ENCODE measurements at regions not wholly inside any gene's neighbourhood (a gene's known extent, or its start where the extent isn't known, plus 50 kb on each side); places are given as distances from the start of the nearest gene placed in this dataset.

GRCh38 chr12:60052483-60052882 is 456.7 kb downstream of the SLC16A7 start:
- ATAC-seq (no peak), DNase-seq (ENCODE audit: low spot score) (no peak)
- POLR2A ChIA-PET: no interaction called here
- TF ChIP-seq NR1H2 (CRISPR knock-in tag; IDR thresholded peaks at IDR 0.05) (no peak), ZNF232 (CRISPR knock-in tag; IDR thresholded peaks at IDR 0.05) (no peak)
- Mint-ChIP-seq H3K4me1 (no peaks in the 10 kb centered on the region), H3K27ac (no peak overlapping the region), H3K36me3 (no peaks in the 10 kb centered on the region), H3K4me3 (no peak overlapping the region), H3K27me3 (ENCODE audit: low read depth) (no peaks in the 10 kb centered on the region), H3K9me3 (peaks cover 5% of the 10 kb centered on the region; the same call in 1 of the 2 replicates)
- CTCF ChIA-PET: no interaction called here

- H3K27ac Mint-ChIP-seq: no peak overlapping the region
- H3K27me3 Mint-ChIP-seq (ENCODE audit: low read depth): no peaks in the 10 kb centered on the region
- ChIA-PET CTCF (interaction anchor here (0.9 kb wide), 1 partner anchor 224 kb away, joined by 3 read pairs; no protein-coding TSS in a partner anchor), POLR2A (no interaction called here)
- no peak overlapping the region for H3K4me3 Mint-ChIP-seq
- ATAC-seq (peak; percentile 87), DNase-seq (ENCODE audit: low spot score) (no peak)
- TF ChIP-seq ETV6 (CRISPR knock-in tag; IDR thresholded peaks at IDR 0.05) (no peak), PRDM15 (CRISPR knock-in tag; IDR thresholded peaks at IDR 0.05) (no peak), RELA (CRISPR knock-in tag; IDR thresholded peaks at IDR 0.05; ENCODE audit: borderline replicate concordance) (no peak), ZNF232 (CRISPR knock-in tag; IDR thresholded peaks at IDR 0.05) (no peak), ZNF263 (CRISPR knock-in tag; IDR thresholded peaks at IDR 0.05; ENCODE audit: low read depth) (no peak), CBFB (CRISPR knock-in tag; IDR thresholded peaks at IDR 0.05; ENCODE audit: low read depth) (no peak), FOXP4 (CRISPR knock-in tag; IDR thresholded peaks at IDR 0.05) (no peak)
- peaks cover 4% of the 10 kb centered on the region for H3K4me1 Mint-ChIP-seq
- H3K9me3 Mint-ChIP-seq: 0 out of 2 replicates have a peak, but pooled peaks cover 7% of the 10 kb centered on the region
- H3K36me3 Mint-ChIP-seq: no peaks in the 10 kb centered on the region
These were observed 463.4 kb downstream of the SLC16A7 start for GRCh38 chr12:60059180-60059579.

- ATAC-seq: peak; percentile 60
- Mint-ChIP-seq H3K27me3 (ENCODE audit: low read depth) (no peaks in the 10 kb centered on the region), H3K9me3 (no peaks in the 10 kb centered on the region), H3K27ac (no peak overlapping the region), H3K36me3 (no peaks in the 10 kb centered on the region), H3K4me1 (no peaks in the 10 kb centered on the region), H3K4me3 (no peak overlapping the region)
- CTCF ChIA-PET: no interaction called here
- TF ChIP-seq ATF6 (CRISPR knock-in tag; IDR thresholded peaks at IDR 0.05) (no peak), SMAD3 (CRISPR knock-in tag; IDR thresholded peaks at IDR 0.05; ENCODE audit: borderline replicate concordance) (no peak), USF2 (CRISPR knock-in tag; IDR thresholded peaks at IDR 0.05) (no peak), GTF2I (CRISPR knock-in tag; conservative IDR thresholded peaks at IDR 0.05) (no peak)
- POLR2A ChIA-PET: interaction anchor here (0.5 kb wide), 1 partner anchor 18 kb away, joined by 12 read pairs; no protein-coding TSS in a partner anchor
- no peak for DNase-seq (ENCODE audit: low spot score)
These were observed 470.8 kb downstream of the SLC16A7 start for GRCh38 chr12:60066655-60067054.
